ENCODE measurements at regions not wholly inside any gene's neighbourhood (a gene's known extent, or its start where the extent isn't known, plus 50 kb on each side); places are given as distances from the start of the nearest gene placed in this dataset.
"Not testable (repeated sequence)": the region's sequence is repeated elsewhere in the genome, so short reads cannot be mapped to it uniquely, and the experiment has no call there.

GRCh38 chr3:165919284-165919683, 82.1 kb upstream of the BCHE start:
- no peak for DNase-seq

DNA sequence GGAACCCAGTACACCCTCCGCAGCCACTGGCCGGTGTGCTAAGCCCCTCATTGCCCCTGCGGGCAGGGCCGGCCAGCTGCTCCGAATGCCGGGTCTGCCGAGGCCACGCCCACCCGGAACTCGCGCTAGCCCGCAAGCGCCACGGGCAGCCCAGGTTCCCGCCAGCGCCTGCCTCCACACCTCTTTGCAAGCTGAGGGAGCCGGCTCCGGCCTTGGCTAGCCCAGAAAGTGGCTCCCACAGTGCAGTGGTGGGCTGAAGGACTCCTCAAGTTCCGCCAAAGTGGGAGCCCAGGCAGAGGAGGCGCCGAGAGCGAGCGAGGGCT, 81.4 kb upstream of the BCHE start:
- no peak for DNase-seq

GRCh38 chr3:165917938-165918656, 80.9 kb upstream of the BCHE start:
- not testable (repeated sequence) for DNase-seq

DNA sequence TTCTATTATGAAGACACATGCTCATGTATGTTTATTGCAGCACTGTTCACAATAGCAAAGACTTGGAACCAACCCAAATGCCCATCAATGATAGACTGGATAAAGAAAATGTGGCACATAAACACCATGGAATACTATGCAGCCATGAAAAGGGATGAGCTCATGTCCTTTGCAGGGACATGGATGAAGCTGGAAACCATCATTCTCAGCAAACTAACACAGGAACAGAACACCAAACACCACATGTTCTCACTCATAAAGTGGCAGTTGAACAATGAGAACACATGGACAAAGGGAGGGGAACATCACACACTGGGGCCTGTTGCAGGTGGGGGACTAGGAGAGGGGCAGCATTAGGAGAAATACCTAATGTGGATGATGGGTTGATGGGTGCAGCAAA, 77.9 kb upstream of the BCHE start:
- DNase-seq: not testable (repeated sequence)

DNA sequence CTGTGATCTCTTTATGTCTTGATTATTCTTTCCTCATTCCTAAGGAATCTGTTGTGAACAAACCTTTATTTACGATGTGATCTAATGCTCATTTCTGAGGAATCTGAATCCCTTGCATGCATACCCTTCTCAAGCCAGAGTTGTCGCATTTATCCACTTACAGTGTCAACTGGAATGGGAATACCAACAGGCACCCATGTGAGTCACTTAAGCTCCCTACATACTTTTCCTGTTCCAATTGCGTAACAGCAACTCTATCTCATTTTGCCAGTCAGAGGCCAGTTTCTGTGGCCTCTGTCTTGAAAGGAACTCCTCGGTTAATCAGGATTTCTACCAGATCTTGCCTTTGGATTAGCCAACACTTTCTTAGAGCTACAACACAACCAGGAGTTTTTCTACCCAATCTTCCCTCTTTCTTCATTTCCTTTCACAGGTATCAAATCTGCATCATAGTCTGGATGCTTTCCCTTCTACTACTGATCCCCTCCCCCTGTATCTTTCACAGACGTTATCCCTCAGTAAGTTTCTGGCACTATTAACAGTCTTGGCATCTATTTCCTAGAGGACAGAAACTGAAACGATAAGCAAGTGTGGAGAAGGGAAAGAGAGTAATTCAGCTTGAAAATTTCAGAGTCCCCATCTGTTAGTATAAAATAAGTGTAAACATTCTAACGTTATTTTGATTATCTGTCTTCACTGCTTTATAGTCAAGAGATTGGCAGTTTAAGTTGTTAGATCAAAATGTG, 66.8 kb upstream of the BCHE start:
- no peak for DNase-seq

DNA sequence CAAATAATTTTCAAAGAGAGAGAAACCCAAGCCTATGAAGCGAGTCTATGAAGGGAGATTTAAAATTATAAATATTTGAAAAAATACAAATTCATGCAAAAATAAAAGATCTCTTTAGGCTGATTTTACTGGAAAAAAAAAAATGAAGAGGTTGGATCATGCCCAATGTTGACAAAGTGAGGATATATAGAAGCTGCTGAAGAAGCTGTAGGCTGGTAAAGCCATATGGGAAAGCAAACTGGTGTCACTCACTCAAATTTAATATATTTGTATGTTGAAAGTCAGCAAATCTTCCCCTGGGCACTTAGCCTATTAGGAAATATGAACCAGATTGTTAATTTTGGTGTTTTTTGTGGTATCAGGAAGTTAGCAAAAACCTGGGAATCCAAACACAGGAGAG, 61.8 kb upstream of the BCHE start:
- no peak for DNase-seq

- DNase-seq: no peak
Measured at GRCh38 chr3:165897137-165897536, 59.9 kb upstream of the BCHE start.

DNA sequence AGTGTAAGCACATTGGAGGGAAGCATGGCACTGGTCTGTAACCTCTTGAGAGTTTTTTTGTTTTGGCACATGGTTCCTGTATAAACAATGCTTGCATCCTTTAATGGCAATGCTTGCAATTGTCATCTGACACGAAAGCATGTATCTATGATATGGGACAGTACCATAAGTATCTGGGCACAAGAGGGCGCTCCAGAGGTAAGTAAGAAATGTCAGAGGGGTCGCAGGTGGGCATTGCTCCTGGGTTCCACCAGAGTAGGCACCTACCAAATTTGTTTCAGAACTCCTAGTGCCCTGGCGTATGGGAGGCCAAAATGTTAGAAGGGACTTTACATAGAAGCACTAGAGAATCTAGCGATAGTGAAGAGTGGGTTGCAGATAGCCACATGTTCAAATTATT, 58.7 kb upstream of the BCHE start:
- DNase-seq: no peak

GRCh38 chr3:165892565-165892964, 55.3 kb upstream of the BCHE start:
- no peak for DNase-seq

Data from anterior cingulate cortex (tissue), 58 donors.